OCI-LY7 (cell line): ENCODE measurements at regions not wholly inside any gene's neighbourhood (a gene's known extent, or its start where the extent isn't known, plus 50 kb on each side); places are given as distances from the start of the nearest gene placed in this dataset.

Experiments used
- BruUV-seq: library from RNA; stranded (reverse); fragments of 400-500 nt; replicated peaks from 2 replicates; lab custom pipeline; 2021; lab: Mats Ljungman, UMichigan
- CTCF ChIA-PET: fragments of 300-600 bp; sonication (Branson Sonifier 250); formaldehyde crosslinking; loops from one replicate; lab custom pipeline; 2022; ENCODE audit warnings: antibody characterized with exemption; ENCODE audit not compliant: unreplicated experiment; lab: Charles Lee
- POLR2A ChIA-PET: fragments of 300-600 bp; sonication (Branson Sonifier 250); formaldehyde crosslinking; loops from one replicate; lab custom pipeline; 2022; ENCODE audit warnings: antibody characterized with exemption; lab: Charles Lee
- DNase-seq: peaks from one replicate; pipeline ENCODE4 v3.0.0-alpha.2; 2015; ENCODE audit warnings: low spot score
- H2AFZ ChIP-seq: fragments of 200-600 bp; sonication (generic), shearing (Covaris generic); 2 replicates; pipeline ENCODE4 v1.6.1; 2014; ENCODE audit warnings: mild to moderate bottlenecking, antibody characterized with exemption, low read length, moderate library complexity
- H3K27ac ChIP-seq: fragments of 200-600 bp; sonication (generic); 2 replicates; pipeline ENCODE4 v1.5.1; 2014; ENCODE audit warnings: mixed run types, low read depth, mild to moderate bottlenecking, moderate library complexity, low read length, inconsistent platforms; ENCODE audit not compliant: poor library complexity, severe bottlenecking
- H3K36me3 ChIP-seq: fragments of 200-600 bp; sonication (generic); 2 replicates; pipeline ENCODE4 v1.6.1; 2014; ENCODE audit warnings: mild to moderate bottlenecking, antibody characterized with exemption, low read length, moderate library complexity, mixed read lengths; ENCODE audit not compliant: insufficient read depth
- H3K4me1 ChIP-seq: fragments of 200-600 bp; sonication (generic); 2 replicates; pipeline ENCODE4 v1.5.1; 2014; ENCODE audit warnings: mild to moderate bottlenecking, low read length; ENCODE audit not compliant: insufficient read depth, poor library complexity, severe bottlenecking
- H3K4me2 ChIP-seq: fragments of 200-600 bp; sonication (generic); 2 replicates; pipeline ENCODE4 v1.6.1; 2014; ENCODE audit warnings: mild to moderate bottlenecking, low read length
- H3K4me3 ChIP-seq: fragments of 200-600 bp; sonication (generic); 2 replicates; pipeline ENCODE4 v1.5.1; 2014; ENCODE audit warnings: mild to moderate bottlenecking, low read depth, low read length; ENCODE audit not compliant: poor library complexity, severe bottlenecking
- H3K79me2 ChIP-seq: fragments of 200-600 bp; sonication (generic); 2 replicates; pipeline ENCODE4 v1.6.1; 2016; ENCODE audit warnings: low read depth, mild to moderate bottlenecking, low read length, moderate library complexity, mixed read lengths; ENCODE audit not compliant: insufficient read depth
- H3K9me2 ChIP-seq: fragments of 200-600 bp; sonication (generic); 2 replicates; pipeline ENCODE4 v1.6.1; 2016; ENCODE audit warnings: mild to moderate bottlenecking, low read length, mixed read lengths; ENCODE audit not compliant: insufficient read depth
- H3K9me3 ChIP-seq: fragments of 200-600 bp; sonication (generic); 2 replicates; pipeline ENCODE4 v1.6.1; 2014; ENCODE audit warnings: mild to moderate bottlenecking, mixed run types, low read length, mixed read lengths
- H4K20me1 ChIP-seq: fragments of 200-600 bp; sonication (generic); 2 replicates; pipeline ENCODE4 v1.6.1; 2014; ENCODE audit warnings: mild to moderate bottlenecking, antibody characterized with exemption, low read length, moderate library complexity, mixed read lengths; ENCODE audit not compliant: insufficient read depth
- EZH2phosphoT487 ChIP-seq: fragments of 200-600 bp; sonication (generic); IDR thresholded peaks from 2 replicates; pipeline ENCODE4 v1.6.1; 2018; ENCODE audit warnings: low read depth, borderline replicate concordance, mild to moderate bottlenecking, mixed run types, antibody characterized with exemption, low read length, moderate library complexity, mixed read lengths
- intact Hi-C: fragments of 100-400 bp; cut with micrococcal nuclease; formaldehyde crosslinking; loops from one replicate; pipeline ENCODE4 v1.10.0; 2022; ENCODE audit not compliant: unreplicated experiment
- TF ChIP-seq, protein P1 (sequence below): fragments of 200-600 bp; sonication (generic); conservative IDR thresholded peaks from 2 replicates; pipeline ENCODE4 v1.5.1; 2014; ENCODE audit warnings: mild to moderate bottlenecking, antibody characterized with exemption, low read length, moderate library complexity, mixed read lengths

DNA sequence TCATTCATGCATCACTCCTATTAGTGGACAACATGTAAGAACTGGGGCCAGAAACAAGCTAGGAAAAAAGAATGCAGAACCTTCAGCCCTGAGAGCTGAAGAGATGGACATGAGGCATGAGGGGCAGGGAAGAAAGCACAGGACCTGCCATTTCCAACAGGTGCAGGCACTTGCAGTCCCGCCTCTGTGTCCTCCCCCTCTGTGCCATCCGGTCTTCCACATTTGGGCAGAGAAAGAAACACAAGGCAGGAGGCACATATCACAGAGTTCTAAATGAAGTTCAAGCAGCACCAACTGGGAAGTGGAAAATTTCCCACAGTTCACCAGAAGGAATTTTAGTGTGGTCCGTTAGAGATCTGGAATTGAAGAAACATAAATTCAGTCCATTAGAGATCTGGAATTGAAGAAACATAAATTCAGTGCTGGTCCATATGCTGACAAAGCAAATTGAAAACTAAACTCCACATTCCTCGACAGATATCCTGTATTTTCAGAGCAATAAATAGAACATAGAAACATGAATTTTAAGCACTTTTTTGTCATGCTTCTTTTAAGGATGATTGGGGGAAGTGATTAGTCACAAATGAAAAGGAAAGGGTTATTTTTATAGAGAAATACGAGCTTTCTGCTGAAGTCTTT, 57.2 kb upstream of the DAPP1 start:
- BruUV-seq: no TSS peak
- intact Hi-C loops: no loop called here
- Histone ChIP-seq H3K4me3 (no peak overlapping the region), H2AFZ (no peak overlapping the region), H3K9me3 (no peaks in the 10 kb centered on the region), H3K9me2 (no peaks in the 10 kb centered on the region), H3K4me2 (no peak overlapping the region), H3K79me2 (no peaks in the 10 kb centered on the region), H3K4me1 (no peaks in the 10 kb centered on the region), H4K20me1 (no peaks in the 10 kb centered on the region), H3K27ac (no peak overlapping the region), H3K36me3 (no peaks in the 10 kb centered on the region)
- ChIA-PET CTCF (no interaction called here), POLR2A (no interaction called here)
- TF ChIP-seq, protein P1, sequence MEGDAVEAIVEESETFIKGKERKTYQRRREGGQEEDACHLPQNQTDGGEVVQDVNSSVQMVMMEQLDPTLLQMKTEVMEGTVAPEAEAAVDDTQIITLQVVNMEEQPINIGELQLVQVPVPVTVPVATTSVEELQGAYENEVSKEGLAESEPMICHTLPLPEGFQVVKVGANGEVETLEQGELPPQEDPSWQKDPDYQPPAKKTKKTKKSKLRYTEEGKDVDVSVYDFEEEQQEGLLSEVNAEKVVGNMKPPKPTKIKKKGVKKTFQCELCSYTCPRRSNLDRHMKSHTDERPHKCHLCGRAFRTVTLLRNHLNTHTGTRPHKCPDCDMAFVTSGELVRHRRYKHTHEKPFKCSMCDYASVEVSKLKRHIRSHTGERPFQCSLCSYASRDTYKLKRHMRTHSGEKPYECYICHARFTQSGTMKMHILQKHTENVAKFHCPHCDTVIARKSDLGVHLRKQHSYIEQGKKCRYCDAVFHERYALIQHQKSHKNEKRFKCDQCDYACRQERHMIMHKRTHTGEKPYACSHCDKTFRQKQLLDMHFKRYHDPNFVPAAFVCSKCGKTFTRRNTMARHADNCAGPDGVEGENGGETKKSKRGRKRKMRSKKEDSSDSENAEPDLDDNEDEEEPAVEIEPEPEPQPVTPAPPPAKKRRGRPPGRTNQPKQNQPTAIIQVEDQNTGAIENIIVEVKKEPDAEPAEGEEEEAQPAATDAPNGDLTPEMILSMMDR: no peak
- TF ChIP-seq EZH2phosphoT487: no peak
- DNase-seq: no peak

DNA sequence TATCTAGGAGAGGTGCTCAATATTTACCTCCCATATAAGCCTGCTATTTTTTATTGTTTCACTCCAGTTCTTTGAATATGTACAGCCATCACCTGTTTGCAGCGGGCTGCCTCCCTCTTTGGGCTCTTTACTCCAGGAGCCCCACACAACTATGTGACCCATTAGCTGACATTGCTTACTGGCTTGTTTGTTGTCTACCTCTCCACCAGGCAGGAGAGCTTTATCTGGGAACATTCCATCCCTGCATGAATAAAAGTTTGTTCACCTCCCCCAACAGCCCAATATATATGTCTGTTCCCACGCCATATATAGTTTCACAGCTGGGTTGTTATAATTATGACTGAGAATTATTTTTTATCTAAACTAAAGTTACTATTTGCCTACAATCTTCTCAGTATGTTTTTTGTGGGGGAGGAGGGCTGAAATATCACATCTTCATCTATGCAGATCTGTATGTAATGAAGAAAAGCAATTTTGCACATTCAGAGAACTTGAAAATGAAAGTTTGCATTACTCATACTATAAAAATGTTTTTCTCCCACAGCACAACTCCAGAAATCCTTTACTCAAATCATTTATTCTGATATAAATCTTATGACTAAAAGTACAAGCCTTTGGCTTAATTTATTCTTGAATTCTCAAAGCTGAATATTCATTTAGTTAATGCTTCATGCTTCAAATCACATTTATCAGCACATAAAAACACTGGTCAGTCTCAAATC, 61.2 kb upstream of the DAPP1 start:
- BruUV-seq: no TSS peak
- Histone ChIP-seq H3K36me3 (no peaks in the 10 kb centered on the region), H3K4me1 (no peaks in the 10 kb centered on the region), H3K4me2 (no peak overlapping the region), H3K4me3 (no peak overlapping the region), H3K9me2 (no peaks in the 10 kb centered on the region), H3K9me3 (no peaks in the 10 kb centered on the region), H3K27ac (no peak overlapping the region), H3K79me2 (no peaks in the 10 kb centered on the region), H2AFZ (no peak overlapping the region), H4K20me1 (no peaks in the 10 kb centered on the region)
- intact Hi-C loops: no loop called here
- no peak for DNase-seq
- no peak for TF ChIP-seq EZH2phosphoT487
- TF ChIP-seq, protein P1: no peak
- ChIA-PET POLR2A (interaction anchor here (1.5 kb wide), 1 partner anchor 48 kb away, joined by 4 read pairs; no protein-coding TSS in a partner anchor), CTCF (no interaction called here)

DNA sequence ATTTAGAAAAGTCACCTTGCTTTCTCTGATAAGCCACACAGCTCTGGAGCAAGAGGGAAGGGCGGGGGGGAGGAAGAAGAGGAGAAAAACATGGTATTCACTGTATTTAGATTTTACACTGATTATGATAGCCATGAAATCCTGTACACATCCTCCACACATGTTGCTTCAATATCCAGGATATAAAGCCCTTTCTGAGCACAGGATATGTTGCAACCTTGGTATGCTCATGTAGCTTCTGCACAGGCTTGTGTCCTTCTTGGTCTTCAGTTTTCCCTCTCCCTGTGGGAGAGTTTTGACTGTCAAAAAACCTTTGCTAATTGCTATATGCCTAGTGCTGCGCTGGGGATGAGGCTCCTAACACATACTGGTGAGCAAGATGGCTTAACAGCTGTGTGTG, 61.9 kb upstream of the DAPP1 start:
- Histone ChIP-seq H3K9me3 (no peaks in the 10 kb centered on the region), H3K9me2 (no peaks in the 10 kb centered on the region), H3K4me2 (no peak overlapping the region), H3K4me1 (peaks cover 1% of the 10 kb centered on the region), H3K36me3 (no peaks in the 10 kb centered on the region), H4K20me1 (no peaks in the 10 kb centered on the region), H3K4me3 (no peak overlapping the region), H2AFZ (no peak overlapping the region), H3K27ac (no peak overlapping the region), H3K79me2 (no peaks in the 10 kb centered on the region)
- DNase-seq: no peak
- intact Hi-C loops: no loop called here
- CTCF ChIA-PET: no interaction called here
- TF ChIP-seq EZH2phosphoT487: no peak
- TF ChIP-seq, protein P1: no peak
- BruUV-seq: no TSS peak
- POLR2A ChIA-PET: interaction anchor here (0.6 to 1.5 kb wide), 3 partner anchors 48 to 69 kb away, joined by 3 to 6 read pairs (median 4); no protein-coding TSS in a partner anchor
